ENCODE measurements at regions not wholly inside any gene's neighbourhood (a gene's known extent, or its start where the extent isn't known, plus 50 kb on each side); places are given as distances from the start of the nearest gene placed in this dataset.

GRCh38 chr5:2260211-2261003 lies 377.7 kb upstream of the IRX4 start:
- peaks cover 0 to 5% (median 3%) of the 10 kb centered on the region in 3 donors for H3K9me3 Mint-ChIP-seq
- no peak overlapping the region for H3K4me3 Mint-ChIP-seq
- peaks cover 0 to 1% (median 0%) of the 10 kb centered on the region in 3 donors for H3K4me1 Mint-ChIP-seq
- no peaks in the 10 kb centered on the region for H3K36me3 Mint-ChIP-seq
- no peaks in the 10 kb centered on the region for H3K27me3 Mint-ChIP-seq
- H3K27ac Mint-ChIP-seq, result no peak overlapping the region

- Mint-ChIP-seq H3K9me3 (peaks cover 0 to 5% (median 3%) of the 10 kb centered on the region in 3 donors), H3K27me3 (no peaks in the 10 kb centered on the region), H3K4me3 (no peak overlapping the region), H3K36me3 (no peaks in the 10 kb centered on the region), H3K27ac (no peak overlapping the region), H3K4me1 (peaks cover 0 to 1% (median 0%) of the 10 kb centered on the region in 3 donors)
Observed at GRCh38 chr5:2259494-2260107, 376.9 kb upstream of the IRX4 start.

GRCh38 chr5:2258861-2259260 lies 376.1 kb upstream of the IRX4 start:
- no peak overlapping the region for H3K4me3 Mint-ChIP-seq
- H3K4me1 Mint-ChIP-seq, result peaks cover 0 to 1% (median 0%) of the 10 kb centered on the region in 3 donors
- H3K36me3 Mint-ChIP-seq, result no peaks in the 10 kb centered on the region
- no peaks in the 10 kb centered on the region for H3K27me3 Mint-ChIP-seq
- peaks cover 0 to 5% (median 4%) of the 10 kb centered on the region in 3 donors for H3K9me3 Mint-ChIP-seq
- no peak overlapping the region for H3K27ac Mint-ChIP-seq

GRCh38 chr5:2257326-2258244 lies 374.9 kb upstream of the IRX4 start:
- H3K27ac Mint-ChIP-seq, result no peak overlapping the region

GRCh38 chr5:2256691-2257280 lies 374.1 kb upstream of the IRX4 start:
- H3K9me3 Mint-ChIP-seq, result peaks cover 3 to 6% (median 5%) of the 10 kb centered on the region in 3 donors
- no peak overlapping the region for H3K4me3 Mint-ChIP-seq
- H3K27me3 Mint-ChIP-seq, result no peaks in the 10 kb centered on the region
- no peak overlapping the region for H3K27ac Mint-ChIP-seq
- H3K36me3 Mint-ChIP-seq, result no peaks in the 10 kb centered on the region
- peaks cover 0 to 1% (median 0%) of the 10 kb centered on the region in 3 donors for H3K4me1 Mint-ChIP-seq

More at GRCh38 chr5:2257326-2258244, 374.9 kb upstream of the IRX4 start:
- no peak overlapping the region for H3K4me3 Mint-ChIP-seq
- peaks cover under 1 to 6% (median 5%) of the 10 kb centered on the region in 3 donors for H3K9me3 Mint-ChIP-seq
- peaks cover 0 to 1% (median 0%) of the 10 kb centered on the region in 3 donors for H3K4me1 Mint-ChIP-seq
- H3K36me3 Mint-ChIP-seq, result no peaks in the 10 kb centered on the region
- no peaks in the 10 kb centered on the region for H3K27me3 Mint-ChIP-seq

GRCh38 chr5:2255915-2256690 lies 373.4 kb upstream of the IRX4 start:
- Mint-ChIP-seq H3K27me3 (no peaks in the 10 kb centered on the region), H3K36me3 (no peaks in the 10 kb centered on the region), H3K27ac (no peak overlapping the region), H3K4me3 (no peak overlapping the region), H3K4me1 (peaks cover 0 to 1% (median 0%) of the 10 kb centered on the region in 3 donors), H3K9me3 (peaks cover 3 to 6% (median 5%) of the 10 kb centered on the region in 3 donors)

GRCh38 chr5:2254880-2255750 lies 372.4 kb upstream of the IRX4 start:
- H3K36me3 Mint-ChIP-seq, result no peaks in the 10 kb centered on the region
- H3K27ac Mint-ChIP-seq, result no peak overlapping the region
- H3K9me3 Mint-ChIP-seq, result peaks cover 3 to 6% (median 5%) of the 10 kb centered on the region in 3 donors
- H3K4me1 Mint-ChIP-seq, result peaks cover 0 to 1% (median 0%) of the 10 kb centered on the region in 3 donors
- no peak overlapping the region for H3K4me3 Mint-ChIP-seq
- H3K27me3 Mint-ChIP-seq, result no peaks in the 10 kb centered on the region

GRCh38 chr5:2254406-2254805 lies 371.7 kb upstream of the IRX4 start:
- Mint-ChIP-seq H3K4me3 (no peak overlapping the region), H3K27me3 (no peaks in the 10 kb centered on the region), H3K27ac (no peak overlapping the region), H3K9me3 (peaks cover 3 to 6% (median 5%) of the 10 kb centered on the region in 3 donors), H3K36me3 (no peaks in the 10 kb centered on the region), H3K4me1 (peaks cover 0 to 1% (median 0%) of the 10 kb centered on the region in 3 donors)

- Mint-ChIP-seq H3K36me3 (no peaks in the 10 kb centered on the region), H3K27ac (no peak overlapping the region), H3K27me3 (no peaks in the 10 kb centered on the region), H3K9me3 (peaks cover 2 to 6% (median 6%) of the 10 kb centered on the region in 3 donors), H3K4me3 (no peak overlapping the region), H3K4me1 (peaks cover 0 to 1% (median 0%) of the 10 kb centered on the region in 3 donors)
Observed at GRCh38 chr5:2253040-2253975, 370.6 kb upstream of the IRX4 start.

GRCh38 chr5:2251751-2252150 lies 369.0 kb upstream of the IRX4 start:
- peaks cover 0 to 1% (median 0%) of the 10 kb centered on the region in 3 donors for H3K4me1 Mint-ChIP-seq
- no peak overlapping the region for H3K27ac Mint-ChIP-seq
- H3K4me3 Mint-ChIP-seq, result no peak overlapping the region
- peaks cover 2 to 13% (median 8%) of the 10 kb centered on the region in 3 donors for H3K9me3 Mint-ChIP-seq
- no peaks in the 10 kb centered on the region for H3K27me3 Mint-ChIP-seq
- H3K36me3 Mint-ChIP-seq, result no peaks in the 10 kb centered on the region

- Mint-ChIP-seq H3K4me1 (peaks cover 0 to 1% (median 0%) of the 10 kb centered on the region in 3 donors), H3K4me3 (no peak overlapping the region), H3K36me3 (no peaks in the 10 kb centered on the region), H3K27me3 (no peaks in the 10 kb centered on the region), H3K9me3 (peaks cover 2 to 13% (median 8%) of the 10 kb centered on the region in 3 donors), H3K27ac (peak overlapping the region in 1 of 3 donors; percentile 37)
Observed at GRCh38 chr5:2251298-2251697, 368.6 kb upstream of the IRX4 start.

GRCh38 chr5:2250365-2250950 lies 367.7 kb upstream of the IRX4 start:
- Mint-ChIP-seq H3K36me3 (no peaks in the 10 kb centered on the region), H3K9me3 (peaks cover 2 to 13% (median 5%) of the 10 kb centered on the region in 3 donors), H3K27ac (no peak overlapping the region), H3K4me3 (no peak overlapping the region), H3K27me3 (no peaks in the 10 kb centered on the region), H3K4me1 (no peaks in the 10 kb centered on the region)

All from IgD-negative memory B cell (primary cell).